ENCODE measurements at regions not wholly inside any gene's neighbourhood (a gene's known extent, or its start where the extent isn't known, plus 50 kb on each side); places are given as distances from the start of the nearest gene placed in this dataset.

GRCh38 chr14:35220027-35220676 is 72.0 kb upstream of the PSMA6 start:
- no peaks in the 10 kb centered on the region for H3K4me1 ChIP-seq (ENCODE audit: control insufficient read depth in 2 of 2, insufficient read depth in 2 of 2, low read length in 2 of 2)
- H3K36me3 ChIP-seq (ENCODE audit: control insufficient read depth in 2 of 2, insufficient read depth in 2 of 2, low read length in 1 of 2) = peaks cover 0 to 9% of the 10 kb centered on the region in 2 donors
- H3K27ac ChIP-seq (ENCODE audit: low read depth in 1 of 2, low read length in 1 of 2) = no peak overlapping the region
- H3K9me3 ChIP-seq (ENCODE audit: control insufficient read depth in 2 of 2, insufficient read depth in 1 of 2, low read length in 1 of 2) = no peaks in the 10 kb centered on the region
- no peak for DNase-seq (ENCODE audit: low read depth in 6 of 9, low spot score in 9 of 9)
- H3K4me3 ChIP-seq (ENCODE audit: low read length in 2 of 2) = no peak overlapping the region
- 98% methylated on average over 3 of the region's 3 CpGs for WGBS
- H3K27me3 ChIP-seq (ENCODE audit: control insufficient read depth in 2 of 2, insufficient read depth in 1 of 2, low read length in 1 of 2) = no peaks in the 10 kb centered on the region

GRCh38 chr14:35220920-35221319 is 71.3 kb upstream of the PSMA6 start:
- no peak for DNase-seq (ENCODE audit: low read depth in 6 of 9, low spot score in 9 of 9)
- no peak overlapping the region for H3K27ac ChIP-seq (ENCODE audit: low read depth in 1 of 2, low read length in 1 of 2)
- H3K4me1 ChIP-seq (ENCODE audit: control insufficient read depth in 2 of 2, insufficient read depth in 2 of 2, low read length in 2 of 2) = no peaks in the 10 kb centered on the region
- H3K36me3 ChIP-seq (ENCODE audit: control insufficient read depth in 2 of 2, insufficient read depth in 2 of 2, low read length in 1 of 2) = peaks cover 0 to 9% of the 10 kb centered on the region in 2 donors
- no peaks in the 10 kb centered on the region for H3K9me3 ChIP-seq (ENCODE audit: control insufficient read depth in 2 of 2, insufficient read depth in 1 of 2, low read length in 1 of 2)
- H3K4me3 ChIP-seq (ENCODE audit: low read length in 2 of 2) = no peak overlapping the region
- WGBS = 98% methylated on average over 1 of the region's 1 CpG
- no peaks in the 10 kb centered on the region for H3K27me3 ChIP-seq (ENCODE audit: control insufficient read depth in 2 of 2, insufficient read depth in 1 of 2, low read length in 1 of 2)

- 95% methylated on average over 3 of the region's 3 CpGs for WGBS
- DNase-seq (ENCODE audit: low read depth in 6 of 9, low spot score in 9 of 9) = no peak
- H3K36me3 ChIP-seq (ENCODE audit: control insufficient read depth in 2 of 2, insufficient read depth in 2 of 2, low read length in 1 of 2) = peaks cover 0 to 9% of the 10 kb centered on the region in 2 donors
- no peaks in the 10 kb centered on the region for H3K27me3 ChIP-seq (ENCODE audit: control insufficient read depth in 2 of 2, insufficient read depth in 1 of 2, low read length in 1 of 2)
- H3K4me3 ChIP-seq (ENCODE audit: low read length in 2 of 2) = no peak overlapping the region
- H3K27ac ChIP-seq (ENCODE audit: low read depth in 1 of 2, low read length in 1 of 2) = no peak overlapping the region
- no peaks in the 10 kb centered on the region for H3K4me1 ChIP-seq (ENCODE audit: control insufficient read depth in 2 of 2, insufficient read depth in 2 of 2, low read length in 2 of 2)
- H3K9me3 ChIP-seq (ENCODE audit: control insufficient read depth in 2 of 2, insufficient read depth in 1 of 2, low read length in 1 of 2) = no peaks in the 10 kb centered on the region
These were observed 70.7 kb upstream of the PSMA6 start for GRCh38 chr14:35221462-35221861.

- H3K27ac ChIP-seq (ENCODE audit: low read depth in 1 of 2, low read length in 1 of 2) = no peak overlapping the region
- peaks cover 0 to 9% of the 10 kb centered on the region in 2 donors for H3K36me3 ChIP-seq (ENCODE audit: control insufficient read depth in 2 of 2, insufficient read depth in 2 of 2, low read length in 1 of 2)
- no peaks in the 10 kb centered on the region for H3K27me3 ChIP-seq (ENCODE audit: control insufficient read depth in 2 of 2, insufficient read depth in 1 of 2, low read length in 1 of 2)
- no peaks in the 10 kb centered on the region for H3K9me3 ChIP-seq (ENCODE audit: control insufficient read depth in 2 of 2, insufficient read depth in 1 of 2, low read length in 1 of 2)
- WGBS = over 99% methylated on average over 2 of the region's 2 CpGs
- H3K4me1 ChIP-seq (ENCODE audit: control insufficient read depth in 2 of 2, insufficient read depth in 2 of 2, low read length in 2 of 2) = no peaks in the 10 kb centered on the region
- DNase-seq (ENCODE audit: low read depth in 6 of 9, low spot score in 9 of 9) = no peak
- no peak overlapping the region for H3K4me3 ChIP-seq (ENCODE audit: low read length in 2 of 2)
These were observed 69.9 kb upstream of the PSMA6 start for GRCh38 chr14:35222324-35222723.

- Histone ChIP-seq H3K4me1 (ENCODE audit: control insufficient read depth in 2 of 2, insufficient read depth in 2 of 2, low read length in 2 of 2) (no peaks in the 10 kb centered on the region), H3K27ac (ENCODE audit: low read depth in 1 of 2, low read length in 1 of 2) (no peak overlapping the region), H3K27me3 (ENCODE audit: control insufficient read depth in 2 of 2, insufficient read depth in 1 of 2, low read length in 1 of 2) (no peaks in the 10 kb centered on the region), H3K36me3 (ENCODE audit: control insufficient read depth in 2 of 2, insufficient read depth in 2 of 2, low read length in 1 of 2) (peaks cover 0 to 9% of the 10 kb centered on the region in 2 donors), H3K4me3 (ENCODE audit: low read length in 2 of 2) (no peak overlapping the region), H3K9me3 (ENCODE audit: control insufficient read depth in 2 of 2, insufficient read depth in 1 of 2, low read length in 1 of 2) (no peaks in the 10 kb centered on the region)
- WGBS = 93% methylated on average over 5 of the region's 5 CpGs
- no peak for DNase-seq (ENCODE audit: low read depth in 6 of 9, low spot score in 9 of 9)
These were observed 69.2 kb upstream of the PSMA6 start for GRCh38 chr14:35222872-35223466.

- no peak overlapping the region for H3K27ac ChIP-seq (ENCODE audit: low read depth in 1 of 2, low read length in 1 of 2)
- no peaks in the 10 kb centered on the region for H3K27me3 ChIP-seq (ENCODE audit: control insufficient read depth in 2 of 2, insufficient read depth in 1 of 2, low read length in 1 of 2)
- no peak for DNase-seq (ENCODE audit: low read depth in 6 of 9, low spot score in 9 of 9)
- H3K4me1 ChIP-seq (ENCODE audit: control insufficient read depth in 2 of 2, insufficient read depth in 2 of 2, low read length in 2 of 2) = no peaks in the 10 kb centered on the region
- H3K9me3 ChIP-seq (ENCODE audit: control insufficient read depth in 2 of 2, insufficient read depth in 1 of 2, low read length in 1 of 2) = no peaks in the 10 kb centered on the region
- no peak overlapping the region for H3K4me3 ChIP-seq (ENCODE audit: low read length in 2 of 2)
- H3K36me3 ChIP-seq (ENCODE audit: control insufficient read depth in 2 of 2, insufficient read depth in 2 of 2, low read length in 1 of 2) = peaks cover 0 to 9% of the 10 kb centered on the region in 2 donors
These were observed 68.3 kb upstream of the PSMA6 start for GRCh38 chr14:35223927-35224326.

GRCh38 chr14:35224615-35225014 is 67.6 kb upstream of the PSMA6 start:
- Histone ChIP-seq H3K27me3 (ENCODE audit: control insufficient read depth in 2 of 2, insufficient read depth in 1 of 2, low read length in 1 of 2) (no peaks in the 10 kb centered on the region), H3K4me3 (ENCODE audit: low read length in 2 of 2) (no peak overlapping the region), H3K9me3 (ENCODE audit: control insufficient read depth in 2 of 2, insufficient read depth in 1 of 2, low read length in 1 of 2) (no peaks in the 10 kb centered on the region), H3K27ac (ENCODE audit: low read depth in 1 of 2, low read length in 1 of 2) (no peak overlapping the region), H3K4me1 (ENCODE audit: control insufficient read depth in 2 of 2, insufficient read depth in 2 of 2, low read length in 2 of 2) (no peaks in the 10 kb centered on the region), H3K36me3 (ENCODE audit: control insufficient read depth in 2 of 2, insufficient read depth in 2 of 2, low read length in 1 of 2) (peaks cover 0 to 2% of the 10 kb centered on the region in 2 donors)
- no peak for DNase-seq (ENCODE audit: low read depth in 6 of 9, low spot score in 9 of 9)
- WGBS = 98% methylated on average over 2 of the region's 2 CpGs

- 93% methylated on average over 5 of the region's 5 CpGs for WGBS
- DNase-seq (ENCODE audit: low read depth in 6 of 9, low spot score in 9 of 9) = peak in 4 of 9 donors; percentile 8 to 71 (median 42)
- no peaks in the 10 kb centered on the region for H3K27me3 ChIP-seq (ENCODE audit: control insufficient read depth in 2 of 2, insufficient read depth in 1 of 2, low read length in 1 of 2)
- peaks cover 4 to 10% of the 10 kb centered on the region in 2 donors for H3K4me1 ChIP-seq (ENCODE audit: control insufficient read depth in 2 of 2, insufficient read depth in 2 of 2, low read length in 2 of 2)
- no peak overlapping the region for H3K27ac ChIP-seq (ENCODE audit: low read depth in 1 of 2, low read length in 1 of 2)
- H3K4me3 ChIP-seq (ENCODE audit: low read length in 2 of 2) = no peak overlapping the region
- H3K9me3 ChIP-seq (ENCODE audit: control insufficient read depth in 2 of 2, insufficient read depth in 1 of 2, low read length in 1 of 2) = no peaks in the 10 kb centered on the region
- no peaks in the 10 kb centered on the region for H3K36me3 ChIP-seq (ENCODE audit: control insufficient read depth in 2 of 2, insufficient read depth in 2 of 2, low read length in 1 of 2)
These were observed 62.9 kb upstream of the PSMA6 start for GRCh38 chr14:35229084-35229791.

- Histone ChIP-seq H3K36me3 (ENCODE audit: control insufficient read depth in 2 of 2, insufficient read depth in 2 of 2, low read length in 1 of 2) (no peaks in the 10 kb centered on the region), H3K27me3 (ENCODE audit: control insufficient read depth in 2 of 2, insufficient read depth in 1 of 2, low read length in 1 of 2) (no peaks in the 10 kb centered on the region), H3K4me3 (ENCODE audit: low read length in 2 of 2) (no peak overlapping the region), H3K27ac (ENCODE audit: low read depth in 1 of 2, low read length in 1 of 2) (no peak overlapping the region), H3K4me1 (ENCODE audit: control insufficient read depth in 2 of 2, insufficient read depth in 2 of 2, low read length in 2 of 2) (peaks cover 4 to 10% of the 10 kb centered on the region in 2 donors), H3K9me3 (ENCODE audit: control insufficient read depth in 2 of 2, insufficient read depth in 1 of 2, low read length in 1 of 2) (no peaks in the 10 kb centered on the region)
- no peak for DNase-seq (ENCODE audit: low read depth in 6 of 9, low spot score in 9 of 9)
- 79% methylated on average over 2 of the region's 2 CpGs for WGBS
These were observed 62.4 kb upstream of the PSMA6 start for GRCh38 chr14:35229792-35230089.
